ENCODE measurements at regions not wholly inside any gene's neighbourhood (a gene's known extent, or its start where the extent isn't known, plus 50 kb on each side); places are given as distances from the start of the nearest gene placed in this dataset.
"Not testable (repeated sequence)": the region's sequence is repeated elsewhere in the genome, so short reads cannot be mapped to it uniquely, and the experiment has no call there.

DNA sequence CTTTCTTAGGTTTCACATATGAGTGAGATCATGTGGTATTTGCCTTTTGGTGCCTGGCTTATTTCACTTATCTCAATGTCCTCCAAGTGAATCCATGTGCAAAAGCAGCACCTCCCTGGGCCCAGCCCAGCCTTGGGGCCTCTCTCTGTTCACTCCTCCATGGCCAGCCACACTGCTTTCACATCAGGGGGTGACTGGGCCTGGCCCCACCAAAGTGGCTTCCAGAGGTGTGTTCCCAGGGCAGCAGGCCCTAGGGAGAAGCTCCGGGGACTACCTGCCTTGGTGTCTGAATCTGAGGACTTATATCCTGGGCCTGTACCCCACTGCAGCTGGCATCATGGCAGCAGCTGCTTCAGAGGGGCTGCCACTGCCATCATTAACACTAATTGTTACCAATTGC lies 829.9 kb upstream of the SLITRK5 start:
- no peak for DNase-seq (ENCODE audit: low read depth)

DNA sequence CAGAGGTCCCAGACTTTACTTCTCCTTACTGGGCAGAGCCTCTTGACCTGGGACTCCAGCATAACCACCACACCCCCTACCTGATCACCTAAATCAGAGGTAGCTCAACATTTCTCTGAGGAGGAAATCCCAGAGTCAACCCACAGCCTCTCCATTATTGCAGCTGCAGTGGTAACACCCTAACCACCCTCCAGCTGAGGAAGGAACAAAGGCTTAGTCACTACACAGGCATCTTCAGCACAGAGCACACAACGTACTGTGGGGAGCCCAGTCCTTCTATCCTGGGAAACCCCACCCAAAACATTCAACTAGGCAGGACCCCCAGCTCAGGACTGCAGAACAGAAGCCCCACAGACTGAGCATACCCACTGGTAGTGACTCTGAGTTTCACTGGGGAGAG lies 824.7 kb upstream of the SLITRK5 start:
- DNase-seq (ENCODE audit: low read depth): peak; percentile 49

DNA sequence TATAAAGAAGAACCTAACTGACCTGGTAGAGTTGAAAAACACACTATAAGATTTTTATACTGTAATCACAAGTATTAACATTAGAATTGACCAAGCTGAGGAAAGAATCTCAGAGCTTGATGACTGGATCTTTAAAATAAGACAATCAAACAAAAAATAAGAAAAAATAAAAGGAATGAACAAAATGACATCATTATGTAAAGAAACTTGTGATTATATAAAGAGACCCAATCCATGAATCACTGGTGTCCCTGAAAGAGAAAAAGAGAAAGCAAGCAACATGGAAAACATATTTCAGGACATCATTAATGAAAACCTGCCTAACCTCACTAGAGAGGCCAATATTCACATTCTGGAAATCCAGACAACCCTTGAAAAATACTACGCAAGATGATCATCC lies 822.5 kb upstream of the SLITRK5 start:
- DNase-seq (ENCODE audit: low read depth): no peak

DNA sequence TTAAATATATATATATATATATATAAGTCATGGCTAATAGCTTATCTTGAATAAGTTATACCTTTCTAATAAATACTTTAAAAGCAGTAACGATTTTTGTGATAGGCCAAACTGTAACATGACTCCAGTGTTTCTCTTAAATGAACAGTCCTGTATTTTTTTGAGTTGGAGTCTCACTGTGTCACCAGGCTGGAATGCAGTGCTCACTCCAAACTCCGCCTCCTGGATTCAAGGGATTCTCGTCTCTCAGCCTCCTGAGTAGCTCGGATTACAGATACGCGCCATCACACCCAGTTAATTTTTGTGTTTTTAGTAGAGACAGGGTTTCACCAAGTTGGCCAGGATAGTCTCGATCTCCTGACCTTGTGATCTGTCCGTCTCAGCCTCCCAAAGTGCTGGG lies 814.2 kb upstream of the SLITRK5 start:
- peak; percentile 82 for DNase-seq (ENCODE audit: low read depth)

DNA sequence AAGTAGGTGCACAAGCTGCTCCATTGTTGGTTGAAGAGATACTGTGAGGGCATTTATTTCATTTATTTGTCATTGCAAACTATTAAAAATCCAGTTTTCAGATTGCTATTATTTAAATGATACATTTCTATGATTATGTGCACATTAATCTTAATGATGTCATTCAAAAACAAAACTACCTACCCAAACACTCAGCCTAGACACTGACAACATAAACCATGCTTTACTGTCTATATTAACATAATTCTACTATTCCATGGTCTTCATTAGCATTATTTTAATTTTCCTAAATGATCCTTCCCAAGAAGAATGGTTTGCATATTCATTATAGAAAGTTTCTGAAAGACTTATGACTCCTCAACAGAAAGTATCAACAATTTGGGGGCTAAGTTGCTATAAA lies 813.0 kb upstream of the SLITRK5 start:
- no peak for DNase-seq (ENCODE audit: low read depth)

DNA sequence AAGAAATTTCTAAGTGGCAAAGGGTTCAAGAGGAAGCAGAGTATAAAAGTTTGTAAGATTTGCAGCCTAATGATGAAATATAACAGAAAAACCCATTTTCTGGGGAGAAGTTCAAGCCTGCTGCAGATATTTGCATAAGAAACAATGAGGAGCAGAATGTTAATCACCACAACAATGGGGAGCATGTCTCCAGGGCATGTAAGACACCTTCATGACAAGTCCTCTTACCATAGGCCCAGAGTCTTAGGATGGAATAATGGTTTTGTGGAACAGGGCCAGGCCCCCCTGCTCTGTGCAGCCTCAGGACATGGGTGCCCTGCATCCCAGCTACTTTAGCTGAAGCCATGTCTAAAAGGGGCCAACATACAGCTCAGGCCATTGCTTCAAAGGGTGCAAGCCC lies 809.0 kb upstream of the SLITRK5 start:
- DNase-seq (ENCODE audit: low read depth): no peak

DNA sequence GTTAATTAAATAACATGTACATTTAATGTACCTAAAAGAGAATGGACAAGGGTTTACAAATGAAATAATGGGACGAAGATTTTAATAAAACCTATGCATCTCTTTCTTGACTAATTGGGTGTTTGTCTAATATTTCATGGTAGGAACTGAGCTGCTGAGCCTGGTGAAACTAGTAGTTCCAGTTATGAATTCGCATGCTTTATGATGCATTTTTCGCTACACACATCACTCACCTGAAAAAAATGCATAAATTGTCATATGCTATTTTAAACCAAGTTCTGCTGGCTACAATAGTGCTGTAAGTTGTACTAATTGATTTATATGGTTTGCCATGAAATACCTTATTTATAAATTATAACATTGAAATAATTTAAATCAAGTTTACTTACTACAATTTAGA lies 806.8 kb upstream of the SLITRK5 start:
- DNase-seq (ENCODE audit: low read depth): no peak

DNA sequence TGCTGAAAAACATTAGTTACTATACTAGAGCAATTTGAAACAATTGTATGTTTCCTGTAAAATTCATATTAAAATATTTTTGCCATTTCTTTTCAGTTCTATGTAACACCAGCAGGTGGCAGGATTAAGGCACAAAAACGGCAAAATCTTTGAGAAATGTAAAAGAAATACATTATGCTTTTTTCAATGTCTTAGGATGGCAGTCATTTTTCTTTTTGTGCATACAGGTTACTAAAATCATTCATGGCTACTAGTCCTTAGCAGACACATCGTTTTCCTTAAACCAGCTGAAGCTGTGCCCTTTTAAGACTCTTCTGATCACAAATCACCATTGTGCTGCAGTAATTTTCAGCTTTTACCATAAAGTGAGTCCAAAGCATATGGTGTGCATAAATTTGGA lies 800.7 kb upstream of the SLITRK5 start:
- DNase-seq (ENCODE audit: low read depth): peak; percentile 17

DNA sequence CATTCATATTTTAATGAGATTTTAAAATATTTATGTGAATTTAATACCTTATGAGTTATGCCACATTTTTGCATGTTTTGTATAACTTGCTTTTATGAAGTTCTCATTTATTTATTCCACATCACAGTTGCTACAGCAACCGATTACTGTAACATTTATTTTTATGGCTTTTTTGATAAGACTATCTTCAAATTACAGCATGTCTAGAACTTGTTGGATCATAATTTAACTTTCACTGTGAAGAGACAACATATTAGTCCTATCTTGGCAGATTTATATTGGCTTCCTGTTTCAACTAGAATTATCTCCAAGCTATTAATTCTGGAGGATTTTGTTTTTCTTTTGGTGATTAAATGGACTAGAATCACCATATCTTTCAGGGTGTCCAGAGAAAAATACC lies 793.7 kb upstream of the SLITRK5 start:
- DNase-seq (ENCODE audit: low read depth): no peak

DNA sequence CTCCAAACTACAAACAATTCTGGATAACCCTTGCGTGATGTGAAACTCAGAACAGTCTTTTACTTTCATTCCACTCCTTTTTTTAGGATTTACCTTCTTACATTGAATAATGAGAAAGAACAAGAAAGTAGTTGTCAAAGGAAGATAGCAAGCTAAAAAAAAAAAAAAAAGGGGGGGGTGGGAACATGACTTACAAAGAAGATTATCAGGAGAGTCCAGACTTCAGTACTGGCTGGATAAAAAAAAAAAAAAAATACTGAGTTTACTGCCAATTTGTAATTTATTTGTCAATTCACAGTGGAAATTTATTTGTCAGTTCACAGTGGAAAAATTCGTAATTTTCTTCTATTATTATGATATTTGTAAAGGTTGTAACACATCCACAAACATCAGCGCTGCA lies 792.4 kb upstream of the SLITRK5 start:
- no peak for DNase-seq (ENCODE audit: low read depth)

DNA sequence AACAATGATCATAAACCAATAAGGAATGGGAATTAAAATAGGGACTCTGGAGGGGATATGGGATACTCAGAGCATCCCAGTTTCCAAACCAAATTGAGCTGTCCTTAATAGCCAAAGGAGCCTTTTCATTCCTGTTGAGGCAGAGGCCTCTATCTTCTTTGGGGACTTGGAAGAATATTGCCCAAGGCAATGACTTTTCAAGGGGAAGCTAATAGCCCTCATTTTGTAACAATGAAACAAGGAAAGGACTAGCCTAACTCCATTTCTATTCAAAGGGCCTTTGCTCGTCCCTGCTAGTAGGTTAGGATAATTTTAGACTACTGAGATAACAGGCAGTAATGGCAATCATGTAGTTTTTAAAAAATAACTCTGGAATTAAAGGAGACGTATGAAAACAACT lies 789.8 kb upstream of the SLITRK5 start:
- DNase-seq (ENCODE audit: low read depth): no peak

DNA sequence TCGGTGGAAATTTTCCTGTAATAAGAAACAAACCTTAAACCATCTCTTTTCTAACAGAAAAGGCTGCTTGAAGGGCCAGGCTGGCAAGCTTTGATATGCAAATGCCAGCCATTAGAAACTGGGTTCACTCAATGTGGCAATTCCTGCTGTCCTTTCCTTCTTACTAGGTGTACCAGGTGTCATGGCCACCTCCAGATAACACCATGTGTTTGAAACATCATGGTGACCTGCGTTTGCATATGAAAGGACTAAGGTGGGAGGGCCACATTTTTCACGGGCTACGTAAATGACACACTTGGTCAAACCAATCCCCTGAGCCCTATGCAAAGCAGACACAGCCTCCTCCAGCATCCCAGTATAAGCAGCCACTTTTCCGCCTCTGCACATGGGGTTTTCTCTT lies 789.1 kb upstream of the SLITRK5 start:
- no peak for DNase-seq (ENCODE audit: low read depth)

DNA sequence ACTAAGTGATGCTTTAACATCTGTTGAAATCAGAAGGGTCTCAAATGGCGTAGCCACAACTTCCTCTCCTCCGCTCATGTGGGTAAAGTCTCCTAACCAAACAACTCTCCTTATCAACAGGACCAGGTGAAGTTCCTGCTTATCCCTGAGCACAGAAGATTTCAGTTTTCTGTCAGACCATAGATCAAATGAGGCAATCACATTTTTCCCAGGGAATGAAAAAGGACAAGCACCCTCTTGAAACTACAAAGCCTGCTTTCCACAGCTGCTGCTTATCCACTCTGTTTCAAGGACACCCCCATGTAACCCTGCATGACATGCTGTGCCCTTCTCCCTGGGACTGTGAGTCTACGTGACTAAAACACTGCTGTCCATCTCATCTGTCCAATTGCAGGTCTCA lies 788.3 kb upstream of the SLITRK5 start:
- no peak for DNase-seq (ENCODE audit: low read depth)

DNA sequence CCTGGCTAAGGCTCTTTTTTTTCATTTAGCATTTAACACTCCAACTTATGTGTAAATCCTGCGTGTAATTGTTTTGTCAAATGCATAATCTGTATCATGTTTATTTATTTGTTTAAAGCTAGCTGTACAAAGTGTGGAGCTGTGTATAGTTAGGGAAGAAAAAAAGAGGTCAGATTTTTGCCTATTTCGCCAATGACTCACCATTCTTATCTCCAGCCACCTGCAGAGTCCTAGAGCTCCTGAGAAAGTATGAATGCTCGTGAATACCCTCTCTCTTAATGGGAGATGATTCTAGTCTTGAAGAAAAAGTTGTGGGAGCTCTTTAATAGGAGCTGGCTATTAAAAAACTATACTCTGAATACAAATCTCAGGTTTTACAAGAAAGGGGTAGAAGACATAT lies 778.8 kb upstream of the SLITRK5 start:
- peak; percentile 10 for DNase-seq (ENCODE audit: low read depth)

DNA sequence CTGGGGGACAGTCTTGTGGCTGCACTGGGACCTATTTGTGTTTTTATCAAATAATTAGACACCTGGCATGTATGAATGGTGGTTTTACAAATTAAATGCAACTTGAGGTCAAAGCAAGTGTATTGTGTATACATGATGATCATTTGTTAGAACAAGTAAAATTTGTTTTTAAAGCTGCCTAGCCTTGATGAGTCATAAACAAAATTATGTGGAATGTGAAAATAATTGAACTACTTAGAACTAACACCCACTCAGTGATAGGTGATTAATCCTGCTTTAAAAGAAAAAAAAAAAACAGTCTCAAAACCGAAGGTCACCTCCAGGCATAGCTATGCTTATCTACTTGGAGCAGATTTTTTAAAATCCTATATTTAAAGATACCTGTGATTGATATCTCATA lies 770.3 kb upstream of the SLITRK5 start:
- DNase-seq (ENCODE audit: low read depth): no peak

DNA sequence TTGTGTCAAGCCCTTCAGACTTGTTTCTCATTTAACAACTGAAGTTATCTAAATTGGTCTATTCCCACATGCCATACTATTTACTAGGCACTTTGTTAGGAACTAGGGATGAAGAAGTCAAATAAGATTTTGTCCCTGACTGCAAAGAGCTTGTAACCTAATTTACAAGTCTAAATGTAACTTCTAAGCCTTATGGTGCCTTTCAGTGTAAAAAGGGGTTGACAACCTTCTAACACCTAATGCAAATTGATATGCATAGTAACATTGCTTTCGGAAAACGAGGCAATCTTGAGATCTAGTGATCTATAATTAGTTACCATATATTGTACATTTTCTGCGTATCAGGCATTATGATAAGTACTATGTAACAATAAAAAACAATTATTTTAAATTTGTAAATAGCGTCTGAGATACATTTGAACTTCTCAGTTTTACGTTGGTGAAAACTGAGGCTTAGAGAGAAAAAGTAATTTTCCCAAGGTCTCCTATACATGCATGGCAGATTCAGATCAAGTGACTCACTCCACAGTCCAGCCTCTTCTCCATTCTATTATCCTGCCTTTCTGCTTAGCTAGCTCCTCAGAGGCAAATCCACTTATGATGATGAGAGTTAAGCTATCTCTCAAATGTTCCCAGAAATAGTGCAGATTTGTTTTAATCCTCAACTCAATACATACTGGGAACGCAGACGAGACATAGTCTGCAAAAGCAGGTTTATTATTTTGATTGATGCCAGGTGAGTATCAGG lies 764.9 kb upstream of the SLITRK5 start:
- no peak for DNase-seq (ENCODE audit: low read depth)

DNA sequence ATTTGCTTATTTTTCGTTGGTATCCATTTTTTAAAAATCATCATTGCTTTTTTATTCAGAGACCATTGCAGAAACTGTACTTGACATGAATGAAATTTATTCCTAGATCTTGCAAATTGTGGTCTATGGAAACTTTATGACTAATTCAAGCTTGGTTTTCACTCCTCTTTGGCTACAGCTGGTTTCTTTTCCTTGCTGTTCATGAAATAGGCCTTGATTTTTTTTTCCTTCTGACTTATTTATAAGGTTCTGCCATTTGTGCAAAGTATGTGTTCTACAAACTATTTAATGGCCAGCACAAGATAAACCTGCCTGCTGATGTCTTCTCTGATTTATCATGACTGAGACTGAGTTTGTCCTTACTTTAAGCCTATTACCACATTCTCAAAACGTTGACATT lies 764.0 kb upstream of the SLITRK5 start:
- no peak for DNase-seq (ENCODE audit: low read depth)

DNA sequence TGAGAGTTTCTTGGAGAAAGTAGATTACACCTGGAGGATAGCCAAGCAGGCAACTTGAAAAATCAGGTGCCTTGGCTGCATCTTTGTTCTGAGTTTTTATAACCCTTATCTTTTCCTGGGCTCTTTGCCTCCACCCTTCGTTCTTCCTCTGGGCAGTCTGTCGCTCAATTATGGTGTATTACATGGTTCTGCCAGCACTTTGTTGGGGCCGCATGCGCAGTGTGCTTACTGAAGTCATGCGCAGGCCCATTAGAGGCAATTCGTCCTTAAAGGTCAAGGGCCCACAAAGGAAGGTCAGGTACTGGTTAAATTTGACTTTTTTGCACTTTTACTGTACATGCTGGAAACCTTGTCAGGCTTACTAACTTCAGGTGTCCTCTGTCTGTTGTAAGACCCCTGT lies 761.9 kb upstream of the SLITRK5 start:
- DNase-seq (ENCODE audit: low read depth): no peak

DNA sequence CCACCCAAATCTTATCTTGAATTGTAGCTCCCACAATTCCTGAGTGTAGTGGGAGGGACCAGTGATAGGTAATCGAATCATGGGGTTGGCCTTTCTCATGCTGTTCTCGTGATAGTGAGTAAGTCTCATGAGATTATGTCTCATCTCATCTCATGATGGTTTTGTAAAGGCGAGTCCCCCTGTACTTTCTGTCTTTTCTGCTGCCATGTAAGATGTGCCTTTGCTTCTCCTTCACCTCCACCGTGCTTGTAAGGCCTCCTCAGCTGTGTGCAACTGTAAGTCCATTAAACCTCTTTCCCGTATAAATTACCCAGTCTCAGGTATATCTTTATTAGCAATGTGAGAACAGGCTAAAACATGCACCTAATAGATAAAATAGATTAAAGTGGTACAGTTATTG lies 756.4 kb upstream of the SLITRK5 start:
- no peak for DNase-seq (ENCODE audit: low read depth)

DNA sequence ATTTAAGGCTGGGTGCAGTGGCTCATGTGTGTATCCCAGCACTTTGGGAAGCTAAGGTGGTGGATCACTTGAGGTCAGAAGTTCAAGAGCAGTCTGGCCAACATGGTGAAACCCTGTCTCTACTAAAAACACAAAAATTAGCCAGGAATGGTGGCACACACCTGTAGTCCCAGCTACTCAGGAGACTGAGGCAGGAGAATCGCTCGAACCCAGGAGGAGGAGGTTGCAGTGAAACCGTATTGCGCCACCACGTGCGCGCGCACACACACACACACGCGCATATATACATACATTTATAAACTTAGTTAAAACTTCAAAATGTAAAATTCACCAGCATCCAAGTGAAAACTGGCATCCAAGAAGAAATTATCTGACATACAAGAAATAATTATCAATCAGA lies 753.7 kb upstream of the SLITRK5 start:
- not testable (repeated sequence) for DNase-seq (ENCODE audit: low read depth)

DNA sequence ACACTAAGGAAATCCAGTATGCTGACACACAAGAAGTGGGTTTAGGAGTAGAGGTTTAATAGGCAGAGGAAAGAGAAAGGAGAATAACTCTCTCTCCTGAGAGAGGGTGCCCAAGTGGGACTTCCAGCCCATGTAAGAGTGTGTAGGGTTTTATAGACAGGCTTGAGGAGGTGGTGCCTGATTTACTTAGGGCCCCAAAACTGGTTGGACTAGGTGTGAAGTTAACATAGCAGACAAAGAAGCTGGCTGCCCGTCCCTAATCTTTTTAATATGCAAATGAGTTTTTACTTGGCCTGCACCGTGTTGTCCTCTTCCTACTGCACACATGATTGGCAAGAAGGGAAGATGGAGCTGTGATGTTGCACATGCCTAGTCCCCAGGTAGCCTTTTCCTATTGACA lies 752.5 kb upstream of the SLITRK5 start:
- no peak for DNase-seq (ENCODE audit: low read depth)

DNA sequence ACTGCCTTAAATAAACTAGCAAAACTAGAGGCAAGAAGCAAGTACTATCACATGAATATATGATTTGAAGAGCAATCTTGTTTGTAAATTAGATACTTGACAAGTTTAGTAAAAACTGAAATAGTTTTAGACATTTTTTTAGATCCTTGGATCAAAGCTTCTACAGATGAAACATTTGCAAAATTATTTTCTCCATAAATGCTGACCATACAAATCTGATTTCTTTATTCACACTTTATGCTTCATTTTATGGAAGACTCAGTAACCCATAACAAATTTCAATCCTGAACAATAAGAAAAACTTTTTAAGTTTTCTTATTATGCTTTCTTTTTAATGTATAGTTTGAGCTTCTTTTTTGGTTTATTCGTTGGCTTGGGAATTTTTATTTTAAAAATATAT lies 750.2 kb upstream of the SLITRK5 start:
- DNase-seq (ENCODE audit: low read depth): no peak

DNA sequence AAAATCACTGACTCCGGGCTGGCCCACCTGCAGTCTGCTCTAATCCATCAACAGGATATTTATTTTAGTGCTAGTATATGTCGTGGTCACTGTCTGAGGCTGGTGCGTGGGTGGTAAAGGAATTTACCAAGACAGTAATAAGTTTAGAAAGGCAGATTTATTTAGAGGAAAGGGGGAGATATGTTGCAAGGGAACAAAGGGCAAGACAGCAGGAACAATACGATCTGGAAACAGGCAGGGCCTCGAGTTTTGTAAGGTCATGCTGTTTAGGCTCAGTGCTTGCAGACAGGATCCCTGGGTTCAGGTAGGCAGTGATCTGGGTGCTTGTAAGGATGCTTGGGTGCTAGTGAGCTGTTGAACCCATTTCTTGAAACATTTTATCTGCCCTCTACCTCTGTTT lies 748.2 kb upstream of the SLITRK5 start:
- DNase-seq (ENCODE audit: low read depth): no peak

DNA sequence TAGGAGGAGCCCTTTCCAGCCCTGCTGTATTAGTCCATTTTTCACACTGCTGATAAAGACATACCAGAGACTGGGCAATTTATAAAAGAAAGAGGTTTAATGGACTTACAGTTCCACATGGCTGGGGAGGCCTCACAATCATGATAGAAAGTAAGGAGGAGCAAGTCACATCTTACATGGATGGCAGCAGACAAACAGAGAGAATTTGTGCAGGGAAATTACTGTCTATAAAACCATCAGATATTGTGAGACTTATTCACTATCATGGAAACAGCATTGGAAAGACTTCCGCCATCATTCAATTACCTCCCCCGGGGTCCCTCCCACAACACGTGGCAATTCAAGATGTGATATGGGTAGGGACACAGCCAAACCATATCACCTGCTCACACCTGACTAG lies 744.3 kb upstream of the SLITRK5 start:
- DNase-seq (ENCODE audit: low read depth): not testable (repeated sequence)

All from HT1080 (cell line).